ENCODE measurements at regions not wholly inside any gene's neighbourhood (a gene's known extent, or its start where the extent isn't known, plus 50 kb on each side); places are given as distances from the start of the nearest gene placed in this dataset.
"Not testable (repeated sequence)": the region's sequence is repeated elsewhere in the genome, so short reads cannot be mapped to it uniquely, and the experiment has no call there.

DNA sequence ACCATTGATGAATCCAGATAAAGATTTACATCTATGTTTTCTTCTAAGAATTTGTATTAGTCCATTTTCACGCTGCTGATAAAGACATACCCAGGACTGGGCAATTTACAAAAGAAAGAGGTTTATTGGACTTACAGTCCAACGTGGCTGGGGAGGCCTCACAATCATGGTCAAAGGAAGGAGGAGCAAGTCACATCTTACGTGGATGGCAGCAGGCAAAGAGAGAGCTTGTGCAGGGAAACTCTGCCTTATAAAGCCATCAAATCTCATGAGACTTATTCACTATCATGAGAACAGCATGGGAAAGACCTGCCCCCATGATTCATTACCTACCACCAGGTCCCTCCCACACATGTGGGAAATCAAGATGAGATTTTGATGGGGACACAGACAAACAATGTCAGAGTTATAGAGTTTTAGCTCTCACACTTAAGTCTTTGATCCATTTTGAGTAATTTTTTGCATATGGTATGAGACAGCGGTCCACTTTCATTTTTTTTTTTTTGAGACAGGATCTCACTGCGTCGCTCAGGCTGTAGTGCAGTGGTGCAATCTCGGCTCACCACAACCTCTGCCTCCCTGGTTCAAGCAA, 53.5 kb upstream of the JADE2 start:
- DNase-seq, result not testable (repeated sequence)

GRCh38 chr5:134468921-134469400, 56.5 kb upstream of the JADE2 start:
- DNase-seq, result no peak
- TF ChIP-seq POLR2A (IDR thresholded peaks at IDR 0.05; ENCODE audit: low read length) (no peak), GATA1 (IDR thresholded peaks at IDR 0.05; ENCODE audit: low read depth, low read length) (no peak)

- DNase-seq, result no peak
- TF ChIP-seq GATA1 (IDR thresholded peaks at IDR 0.05; ENCODE audit: low read depth, low read length), result no peak
- no peak for TF ChIP-seq POLR2A (IDR thresholded peaks at IDR 0.05; ENCODE audit: low read length)
Observed at GRCh38 chr5:134467231-134467630, 55.5 kb upstream of the CDKN2AIPNL start.

DNA sequence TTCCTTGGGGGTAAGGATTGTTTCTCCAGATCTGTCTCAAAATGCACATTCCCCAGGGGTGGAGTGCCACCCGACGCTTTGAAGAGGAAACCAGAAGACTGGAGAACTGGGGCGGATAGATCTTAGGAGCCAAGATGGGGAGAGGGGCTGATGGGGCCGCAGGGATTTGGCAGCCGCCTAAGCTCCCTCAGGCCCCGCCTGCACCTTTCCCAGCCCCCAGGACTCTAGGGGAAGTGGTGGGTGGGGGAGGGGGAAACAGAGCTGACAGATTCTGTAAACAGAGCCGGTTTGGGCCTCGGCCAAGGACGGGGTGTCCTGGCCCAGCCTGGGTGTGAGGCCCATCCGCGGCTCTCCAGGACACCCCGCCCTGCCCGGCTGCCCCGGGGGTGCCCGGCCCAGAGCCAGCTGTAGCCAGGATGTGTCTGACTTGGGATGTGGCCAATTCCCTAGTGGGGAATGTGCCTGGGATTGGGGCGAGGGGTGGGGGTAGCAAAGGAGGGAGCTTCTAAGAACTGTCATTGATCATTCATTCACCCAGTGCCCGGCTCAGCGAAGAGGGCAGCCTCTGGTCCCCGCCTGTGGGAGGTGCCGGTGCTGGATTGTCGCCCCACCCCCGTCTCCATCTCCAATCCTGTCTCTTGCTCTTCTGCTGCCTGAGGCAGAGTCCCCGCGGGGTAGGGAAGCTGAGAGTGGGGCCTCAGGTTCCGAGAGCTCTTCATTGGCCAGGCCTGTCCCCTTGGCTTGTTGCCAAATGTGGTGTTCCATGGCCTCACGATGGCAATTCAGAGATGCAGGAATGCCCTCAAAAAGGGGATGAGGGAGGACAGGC, 54.8 kb upstream of the CDKN2AIPNL start:
- TF ChIP-seq POLR2A (IDR thresholded peaks at IDR 0.05; ENCODE audit: low read length), result peak; percentile 54
- TF ChIP-seq GATA1 (IDR thresholded peaks at IDR 0.05; ENCODE audit: low read depth, low read length), result no peak
- DNase-seq, result peak; percentile 83 to 86

DNA sequence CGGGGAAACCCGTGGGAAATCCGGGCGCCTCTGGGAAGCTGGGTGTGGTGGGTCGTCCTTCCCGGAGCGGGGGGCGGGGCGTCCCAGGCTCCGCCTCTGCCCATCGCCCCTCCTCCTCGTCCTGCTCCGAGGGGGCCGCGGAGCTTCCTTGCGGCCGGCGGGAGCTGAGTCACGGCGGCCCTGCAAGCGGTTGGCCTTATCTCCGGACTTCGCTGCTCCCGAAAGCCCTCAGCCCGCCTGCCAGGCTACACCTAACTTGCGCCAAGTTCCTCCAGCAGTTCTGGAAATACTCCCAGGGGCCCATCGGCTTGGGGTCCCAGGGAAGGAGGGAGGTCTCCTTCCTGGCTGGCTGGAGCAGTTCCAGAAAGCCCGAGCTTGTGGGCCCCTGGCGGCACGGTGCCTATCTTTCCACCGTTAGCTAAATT, 54.1 kb upstream of the CDKN2AIPNL start:
- peak; percentile 92 to 93 for DNase-seq

DNA sequence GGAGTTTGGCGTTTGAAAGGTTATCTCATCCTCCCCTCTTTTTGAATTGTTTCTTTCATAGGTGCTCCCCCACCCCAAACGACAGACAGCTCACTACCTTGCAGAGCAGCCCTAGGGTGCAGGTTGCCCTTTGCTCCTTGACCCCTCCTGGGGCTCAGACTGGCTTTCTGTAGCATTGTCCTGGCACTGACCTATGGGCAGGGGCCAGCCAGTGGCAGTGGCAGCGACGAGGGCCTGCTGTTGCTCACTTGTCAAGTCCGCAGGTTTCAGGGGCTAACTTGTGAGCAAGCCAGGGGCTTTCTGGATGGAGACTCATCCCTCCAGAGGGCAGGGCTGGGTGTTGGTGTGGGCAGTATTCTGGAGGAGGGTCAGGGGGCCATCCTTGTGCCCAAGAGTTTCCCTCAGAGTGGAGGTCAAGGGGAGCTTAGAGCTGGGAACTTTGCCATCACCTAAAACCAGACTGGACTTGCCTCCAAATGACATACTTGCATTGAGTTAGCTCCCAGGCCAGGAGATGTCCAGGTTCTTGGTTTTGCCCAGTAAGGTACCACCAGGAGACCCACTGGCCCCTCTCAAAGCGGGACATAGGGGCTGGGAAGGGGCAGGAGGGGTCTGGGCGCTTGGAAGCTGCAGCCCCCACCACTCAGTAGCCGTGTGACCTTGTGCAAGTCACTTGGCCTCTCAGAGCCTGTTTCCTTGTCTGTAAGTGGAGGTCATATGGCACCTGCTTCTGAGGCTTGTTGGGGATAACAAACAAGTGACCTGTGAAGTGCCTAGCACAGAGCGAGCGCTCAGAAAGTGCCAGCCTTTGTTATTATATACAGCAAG, 53.5 kb upstream of the CDKN2AIPNL start:
- no peak for DNase-seq
- TF ChIP-seq GATA1 (IDR thresholded peaks at IDR 0.05; ENCODE audit: low read depth, low read length) (no peak), POLR2A (IDR thresholded peaks at IDR 0.05; ENCODE audit: low read length) (no peak)

More for the DNA sequence above, 54.1 kb upstream of the CDKN2AIPNL start:
- TF ChIP-seq GATA1 (IDR thresholded peaks at IDR 0.05; ENCODE audit: low read depth, low read length), result peak; percentile 59
- TF ChIP-seq POLR2A (IDR thresholded peaks at IDR 0.05; ENCODE audit: low read length), result no peak

GRCh38 chr5:134463991-134464760, 52.5 kb upstream of the CDKN2AIPNL start:
- DNase-seq, result no peak
- no peak for TF ChIP-seq GATA1 (IDR thresholded peaks at IDR 0.05; ENCODE audit: low read depth, low read length)
- no peak for TF ChIP-seq POLR2A (IDR thresholded peaks at IDR 0.05; ENCODE audit: low read length)

DNA sequence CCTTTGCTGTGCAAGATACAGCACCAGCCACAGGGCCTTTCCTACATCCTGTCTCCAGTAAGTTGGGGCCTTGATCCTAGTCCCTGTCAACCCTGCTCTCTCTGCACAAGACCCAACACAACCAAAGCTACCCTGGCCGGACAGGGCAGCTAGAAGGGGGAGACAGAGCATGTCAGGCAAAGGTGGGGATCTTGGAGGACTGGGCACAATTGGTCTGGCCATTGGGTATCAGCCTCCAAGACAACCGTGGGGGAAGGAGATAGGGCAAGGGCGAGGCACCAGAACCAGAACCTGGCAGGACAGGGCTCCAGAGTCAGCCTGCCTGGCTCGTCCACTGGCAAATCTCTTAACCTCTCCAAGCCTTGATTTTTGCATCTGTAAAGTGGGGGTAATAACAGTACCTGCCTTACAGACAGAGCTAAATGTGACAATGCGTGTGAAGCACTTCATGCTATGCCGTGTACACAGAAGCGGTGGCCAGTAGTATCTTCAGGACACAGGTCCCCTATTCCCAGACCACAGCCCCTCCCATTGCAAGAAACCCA, 51.6 kb upstream of the CDKN2AIPNL start:
- no peak for DNase-seq
- TF ChIP-seq GATA1 (IDR thresholded peaks at IDR 0.05; ENCODE audit: low read depth, low read length) (no peak), POLR2A (IDR thresholded peaks at IDR 0.05; ENCODE audit: low read length) (no peak)

DNA sequence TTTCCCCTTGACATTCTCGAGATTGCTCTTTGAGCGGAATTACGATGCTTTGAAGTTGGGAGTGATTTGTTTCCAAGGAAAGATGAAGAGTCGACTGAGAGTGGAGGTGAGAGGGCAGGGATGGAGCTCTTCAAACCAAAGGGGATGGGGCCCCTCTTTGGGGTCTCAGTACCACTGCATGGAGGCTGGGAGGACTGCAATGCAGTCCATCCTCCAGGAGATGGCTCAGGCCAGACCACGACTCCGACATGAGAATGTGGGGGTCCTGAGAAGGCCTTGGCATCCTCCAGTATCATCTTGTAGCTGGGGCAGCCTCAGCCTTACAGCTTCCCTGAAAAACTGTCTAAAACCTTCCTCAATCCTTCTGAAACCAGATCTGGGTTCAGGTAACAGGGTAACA, 51.1 kb upstream of the CDKN2AIPNL start:
- TF ChIP-seq POLR2A (IDR thresholded peaks at IDR 0.05; ENCODE audit: low read length) (no peak), GATA1 (IDR thresholded peaks at IDR 0.05; ENCODE audit: low read depth, low read length) (no peak)
- no peak for DNase-seq

DNA sequence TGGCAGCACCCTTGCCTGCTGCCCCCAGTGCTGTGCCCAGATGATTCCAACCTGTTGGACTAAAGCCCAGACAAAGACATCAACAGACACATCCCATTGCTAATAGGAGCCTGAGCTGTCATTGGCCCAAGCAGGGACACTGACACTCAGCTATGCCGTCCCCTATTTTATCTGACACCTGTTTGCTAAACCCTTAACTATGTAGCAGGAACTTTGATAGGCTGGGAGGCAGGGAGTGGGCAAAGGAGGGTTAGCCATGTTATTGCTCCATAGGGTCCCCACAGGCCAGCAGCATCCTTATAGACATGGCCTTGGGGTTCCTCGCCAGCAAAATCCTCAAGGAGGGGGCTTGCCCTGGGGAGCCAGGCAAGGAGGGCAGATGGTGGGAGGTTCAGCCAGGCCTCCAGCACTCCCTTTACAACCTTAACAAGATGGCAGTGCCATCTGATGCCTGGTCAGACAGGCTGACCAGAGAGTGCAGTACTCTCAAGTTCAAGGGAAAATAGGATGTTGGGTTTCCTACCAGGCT, 50.4 kb upstream of the CDKN2AIPNL start:
- no peak for DNase-seq
- TF ChIP-seq GATA1 (IDR thresholded peaks at IDR 0.05; ENCODE audit: low read depth, low read length) (no peak), POLR2A (IDR thresholded peaks at IDR 0.05; ENCODE audit: low read length) (no peak)

Data from erythroblast (primary cell).